Mammary epithelial cell (primary cell): ENCODE measurements at regions not wholly inside any gene's neighbourhood (a gene's known extent, or its start where the extent isn't known, plus 50 kb on each side); places are given as distances from the start of the nearest gene placed in this dataset.

Experiments used
- CTCF ChIP-seq, 2 donors: IDR thresholded peaks in 1 of 2; conservative IDR thresholded peaks in 1 of 2; 2 replicates each; pipeline ENCODE4 v1.5.1; 2011 to 2012; ENCODE audit warnings: inconsistent platforms in 2 of 2, low read length in 2 of 2, mild to moderate bottlenecking in 2 of 2, control low read depth in 1 of 2, low read depth in 1 of 2; ENCODE audit not compliant: insufficient read depth in 1 of 2; ENCODE audit errors: extremely low read depth in 1 of 2
- EZH2 ChIP-seq: IDR thresholded peaks from 2 replicates; pipeline ENCODE4 v1.6.1; 2012; ENCODE audit warnings: low read length, inconsistent platforms, borderline replicate concordance

GRCh38 chr1:189627427-189627826 lies 850.2 kb downstream of the BRINP3 start:
- TF ChIP-seq CTCF (conservative IDR thresholded peaks at IDR 0.05 in 1 of 2, IDR thresholded peaks at IDR 0.05 in 1 of 2; ENCODE audit: extremely low read depth in 1 of 2, insufficient read depth in 1 of 2, low read depth in 1 of 2, low read length in 2 of 2) = no peak
- TF ChIP-seq EZH2 = no peak
